Cardiac muscle cell (in vitro differentiated cells and primary cell): ENCODE measurements at regions not wholly inside any gene's neighbourhood (a gene's known extent, or its start where the extent isn't known, plus 50 kb on each side); places are given as distances from the start of the nearest gene placed in this dataset.

Experiments used
- DNase-seq, 2 donors: peaks; one replicate each; pipeline versions ENCODE4 v3.0.0 to v3.0.0-alpha.2; 2010 to 2017; ENCODE audit warnings: low read depth in 1 of 2, low spot score in 1 of 2
- H3K27ac ChIP-seq: fragments of 200-600 bp; sonication (generic); 2 replicates; pipeline ENCODE4 v1.5.1; 2016
- H3K27me3 ChIP-seq: fragments of 200-600 bp; sonication (generic); 2 replicates; pipeline ENCODE4 v1.6.0; 2016; ENCODE audit warnings: control low read depth
- H3K36me3 ChIP-seq: fragments of 200-600 bp; sonication (generic); 2 replicates; pipeline ENCODE4 v1.5.1; 2016; ENCODE audit warnings: control low read depth
- H3K4me1 ChIP-seq: fragments of 200-600 bp; sonication (generic); 2 replicates; pipeline ENCODE4 v1.8.1; 2017; ENCODE audit warnings: low read depth, mild to moderate bottlenecking, mixed run types
- H3K4me3 ChIP-seq: fragments of 200-600 bp; sonication (generic); 2 replicates; pipeline ENCODE4 v1.5.1; 2016; ENCODE audit warnings: mild to moderate bottlenecking
- H3K9me3 ChIP-seq: fragments of 200-600 bp; sonication (generic); 2 replicates; pipeline ENCODE4 v1.5.1; 2017; ENCODE audit warnings: low read depth, mild to moderate bottlenecking, control low read depth
- CTCF ChIP-seq: IDR thresholded peaks from 2 replicates; pipeline ENCODE4 v1.5.1; 2012; ENCODE audit warnings: low read depth, mild to moderate bottlenecking, low read length

GRCh38 chr4:89657931-89658700 is 178.8 kb downstream of the SNCA start:
- Histone ChIP-seq H3K9me3 (no peaks in the 10 kb centered on the region), H3K36me3 (no peaks in the 10 kb centered on the region), H3K4me1 (peaks cover 21% of the 10 kb centered on the region), H3K27me3 (no peaks in the 10 kb centered on the region), H3K4me3 (no peak overlapping the region), H3K27ac (no peak overlapping the region)
- TF ChIP-seq CTCF: peak; percentile 52
- peak; percentile 13 to 67 for DNase-seq

- Histone ChIP-seq H3K4me1 (no peaks in the 10 kb centered on the region), H3K4me3 (no peak overlapping the region), H3K27me3 (no peaks in the 10 kb centered on the region), H3K9me3 (no peaks in the 10 kb centered on the region), H3K36me3 (no peaks in the 10 kb centered on the region), H3K27ac (no peak overlapping the region)
- DNase-seq: no peak
- TF ChIP-seq CTCF: no peak
Measured at GRCh38 chr4:89653012-89653411, 183.9 kb downstream of the SNCA start.

GRCh38 chr4:89645482-89645881 is 191.5 kb downstream of the SNCA start:
- H3K9me3 ChIP-seq: no peaks in the 10 kb centered on the region
- no peak for TF ChIP-seq CTCF
- no peak overlapping the region for H3K4me3 ChIP-seq
- H3K27ac ChIP-seq: no peak overlapping the region
- no peaks in the 10 kb centered on the region for H3K4me1 ChIP-seq
- no peak for DNase-seq
- no peaks in the 10 kb centered on the region for H3K27me3 ChIP-seq
- H3K36me3 ChIP-seq: no peaks in the 10 kb centered on the region

- Histone ChIP-seq H3K4me3 (no peak overlapping the region), H3K36me3 (no peaks in the 10 kb centered on the region), H3K4me1 (no peaks in the 10 kb centered on the region), H3K27me3 (no peaks in the 10 kb centered on the region), H3K27ac (no peak overlapping the region), H3K9me3 (no peaks in the 10 kb centered on the region)
- no peak for DNase-seq
- no peak for TF ChIP-seq CTCF
Measured at GRCh38 chr4:89641367-89641687, 195.6 kb downstream of the SNCA start.

- peak; percentile 76 for TF ChIP-seq CTCF
- H3K27ac ChIP-seq: no peak overlapping the region
- H3K4me3 ChIP-seq: no peak overlapping the region
- H3K27me3 ChIP-seq: no peaks in the 10 kb centered on the region
- H3K9me3 ChIP-seq: no peaks in the 10 kb centered on the region
- peak; percentile 80 to 86 for DNase-seq
- H3K36me3 ChIP-seq: no peaks in the 10 kb centered on the region
- H3K4me1 ChIP-seq: no peaks in the 10 kb centered on the region
Measured at GRCh38 chr4:89640620-89641366, 196.2 kb downstream of the SNCA start.
